ENCODE measurements at regions not wholly inside any gene's neighbourhood (a gene's known extent, or its start where the extent isn't known, plus 50 kb on each side); places are given as distances from the start of the nearest gene placed in this dataset.

DNA sequence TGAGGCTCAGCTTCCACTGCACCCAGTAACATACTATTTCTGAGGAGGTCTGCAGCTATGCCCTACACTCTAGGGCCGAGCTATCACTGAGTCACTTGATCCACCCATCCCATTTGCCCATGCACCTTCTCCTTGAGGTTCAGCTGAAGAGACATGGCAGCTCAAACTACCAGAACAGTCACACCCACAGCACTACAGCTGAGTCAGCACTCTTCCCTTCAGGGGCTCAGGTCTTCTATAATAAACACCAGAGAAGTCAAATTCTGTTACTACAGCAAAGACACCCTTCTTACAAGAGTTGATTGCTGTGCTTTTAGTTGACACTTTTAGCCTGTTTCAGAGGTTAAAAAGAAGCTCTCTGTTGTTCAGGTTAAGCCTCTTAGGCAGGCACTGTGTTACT is 1696.4 kb upstream of the ADGRL3 start:
- TF ChIP-seq TAF1 (IDR thresholded peaks at IDR 0.05; ENCODE audit: borderline replicate concordance, insufficient read depth, low read length), result no peak

DNA sequence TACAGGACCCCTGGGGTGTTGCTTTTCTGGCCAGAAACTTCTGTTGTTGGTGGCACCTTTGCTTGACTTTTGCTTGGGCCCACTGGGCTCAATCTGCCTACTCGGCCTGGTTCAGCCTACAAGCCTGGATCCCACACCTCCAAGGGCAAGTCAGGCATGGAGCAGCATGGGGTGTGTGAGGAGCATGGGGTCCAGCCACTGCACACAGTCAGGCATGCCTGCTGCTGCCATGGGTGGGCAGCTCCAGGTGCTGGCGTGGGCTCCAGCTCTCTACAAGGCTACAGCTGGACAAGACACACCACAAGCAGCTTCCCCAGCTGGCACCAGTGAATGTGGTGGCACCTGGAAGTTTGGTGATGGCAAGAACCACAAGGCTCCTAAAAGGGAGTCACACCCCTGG is 1683.1 kb upstream of the ADGRL3 start:
- no peak for TF ChIP-seq TAF1 (IDR thresholded peaks at IDR 0.05; ENCODE audit: borderline replicate concordance, insufficient read depth, low read length)
- TF ChIP-seq SIN3A (IDR thresholded peaks at IDR 0.05; ENCODE audit: borderline replicate concordance, insufficient read depth, low read length), result no peak
- no peak for TF ChIP-seq FOXP2 (optimal IDR thresholded peaks at IDR 0.05; ENCODE audit: borderline replicate concordance, extremely low read depth, extremely low read length, insufficient read depth)
- TF ChIP-seq POLR2AphosphoS5 (IDR thresholded peaks at IDR 0.05; ENCODE audit: low read depth, low read length), result no peak
- TF ChIP-seq, protein P1, sequence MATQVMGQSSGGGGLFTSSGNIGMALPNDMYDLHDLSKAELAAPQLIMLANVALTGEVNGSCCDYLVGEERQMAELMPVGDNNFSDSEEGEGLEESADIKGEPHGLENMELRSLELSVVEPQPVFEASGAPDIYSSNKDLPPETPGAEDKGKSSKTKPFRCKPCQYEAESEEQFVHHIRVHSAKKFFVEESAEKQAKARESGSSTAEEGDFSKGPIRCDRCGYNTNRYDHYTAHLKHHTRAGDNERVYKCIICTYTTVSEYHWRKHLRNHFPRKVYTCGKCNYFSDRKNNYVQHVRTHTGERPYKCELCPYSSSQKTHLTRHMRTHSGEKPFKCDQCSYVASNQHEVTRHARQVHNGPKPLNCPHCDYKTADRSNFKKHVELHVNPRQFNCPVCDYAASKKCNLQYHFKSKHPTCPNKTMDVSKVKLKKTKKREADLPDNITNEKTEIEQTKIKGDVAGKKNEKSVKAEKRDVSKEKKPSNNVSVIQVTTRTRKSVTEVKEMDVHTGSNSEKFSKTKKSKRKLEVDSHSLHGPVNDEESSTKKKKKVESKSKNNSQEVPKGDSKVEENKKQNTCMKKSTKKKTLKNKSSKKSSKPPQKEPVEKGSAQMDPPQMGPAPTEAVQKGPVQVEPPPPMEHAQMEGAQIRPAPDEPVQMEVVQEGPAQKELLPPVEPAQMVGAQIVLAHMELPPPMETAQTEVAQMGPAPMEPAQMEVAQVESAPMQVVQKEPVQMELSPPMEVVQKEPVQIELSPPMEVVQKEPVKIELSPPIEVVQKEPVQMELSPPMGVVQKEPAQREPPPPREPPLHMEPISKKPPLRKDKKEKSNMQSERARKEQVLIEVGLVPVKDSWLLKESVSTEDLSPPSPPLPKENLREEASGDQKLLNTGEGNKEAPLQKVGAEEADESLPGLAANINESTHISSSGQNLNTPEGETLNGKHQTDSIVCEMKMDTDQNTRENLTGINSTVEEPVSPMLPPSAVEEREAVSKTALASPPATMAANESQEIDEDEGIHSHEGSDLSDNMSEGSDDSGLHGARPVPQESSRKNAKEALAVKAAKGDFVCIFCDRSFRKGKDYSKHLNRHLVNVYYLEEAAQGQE (IDR thresholded peaks at IDR 0.05; ENCODE audit: insufficient read depth in 1 of 2, low read depth in 2 of 2, low read length in 2 of 2), result no peak

DNA sequence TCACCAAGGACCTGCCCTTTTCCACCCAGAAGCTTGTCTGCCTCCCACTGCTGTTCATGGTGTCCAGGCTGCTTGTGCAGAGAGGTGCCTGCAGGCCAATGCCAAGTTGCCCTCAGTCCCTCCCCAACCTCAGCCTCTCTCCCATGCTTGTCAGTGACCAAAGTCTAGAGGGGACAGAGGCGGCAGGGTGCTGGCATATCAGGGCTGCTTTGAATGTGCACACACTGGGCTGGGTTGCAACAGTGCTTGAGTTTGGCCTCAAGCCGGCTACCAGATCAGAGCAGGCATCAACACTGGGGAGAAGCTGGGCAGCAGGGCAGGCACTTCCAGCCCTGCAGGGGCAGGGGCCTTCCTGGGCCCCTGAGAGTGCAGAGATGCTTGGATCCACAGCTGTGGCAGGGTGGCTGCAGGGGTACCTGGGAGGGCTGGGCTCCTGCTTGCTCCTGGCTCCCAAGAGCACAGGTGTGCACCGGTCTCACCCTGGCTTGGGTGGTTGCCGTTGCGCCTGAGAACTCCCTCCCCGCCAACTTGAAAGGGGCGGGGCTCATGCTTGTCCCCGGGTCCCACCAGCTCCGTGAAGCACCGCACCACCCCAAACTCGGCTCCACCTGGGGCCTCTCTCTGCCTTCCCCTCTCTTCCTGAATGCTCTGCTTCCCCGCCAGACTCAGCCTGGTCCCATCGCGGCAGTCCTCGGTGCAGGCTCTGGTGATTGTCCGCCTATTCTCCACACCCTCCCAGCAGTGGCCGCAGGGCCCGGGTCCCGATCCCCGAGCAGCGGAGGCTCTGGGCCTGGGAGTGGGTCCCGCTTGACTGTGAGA is 1681.9 kb upstream of the ADGRL3 start:
- no peak for TF ChIP-seq SIN3A (IDR thresholded peaks at IDR 0.05; ENCODE audit: borderline replicate concordance, insufficient read depth, low read length)
- TF ChIP-seq POLR2AphosphoS5 (IDR thresholded peaks at IDR 0.05; ENCODE audit: low read depth, low read length), result no peak
- TF ChIP-seq FOXP2 (optimal IDR thresholded peaks at IDR 0.05; ENCODE audit: borderline replicate concordance, extremely low read depth, extremely low read length, insufficient read depth), result no peak
- TF ChIP-seq TAF1 (IDR thresholded peaks at IDR 0.05; ENCODE audit: borderline replicate concordance, insufficient read depth, low read length), result no peak
- TF ChIP-seq, protein P1 (IDR thresholded peaks at IDR 0.05; ENCODE audit: insufficient read depth in 1 of 2, low read depth in 2 of 2, low read length in 2 of 2), result no peak

DNA sequence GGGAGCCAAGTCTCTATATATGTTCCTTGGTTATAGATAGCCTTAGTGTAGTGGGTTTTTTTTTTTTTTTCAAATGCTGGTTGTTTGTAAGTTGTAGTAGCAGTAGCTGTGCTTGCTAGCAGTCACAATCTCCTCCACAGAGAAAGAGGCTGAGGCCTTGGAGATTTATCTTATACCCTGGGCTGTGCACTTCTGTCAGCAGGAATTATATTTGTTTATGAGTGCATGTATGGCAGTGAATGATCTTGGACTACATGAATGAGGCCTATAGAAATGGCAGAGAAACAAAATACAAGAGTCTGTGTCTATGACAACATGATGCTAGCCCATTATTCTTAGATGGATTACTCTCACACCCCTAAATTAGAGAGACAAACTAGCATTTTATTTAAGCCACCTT is 1674.2 kb upstream of the ADGRL3 start:
- TF ChIP-seq POLR2AphosphoS5 (IDR thresholded peaks at IDR 0.05; ENCODE audit: low read depth, low read length) (no peak), SIN3A (IDR thresholded peaks at IDR 0.05; ENCODE audit: borderline replicate concordance, insufficient read depth, low read length) (no peak), TAF1 (IDR thresholded peaks at IDR 0.05; ENCODE audit: borderline replicate concordance, insufficient read depth, low read length) (no peak), FOXP2 (optimal IDR thresholded peaks at IDR 0.05; ENCODE audit: borderline replicate concordance, extremely low read depth, extremely low read length, insufficient read depth) (no peak)
- TF ChIP-seq, protein P1 (IDR thresholded peaks at IDR 0.05; ENCODE audit: insufficient read depth in 1 of 2, low read depth in 2 of 2, low read length in 2 of 2), result no peak

DNA sequence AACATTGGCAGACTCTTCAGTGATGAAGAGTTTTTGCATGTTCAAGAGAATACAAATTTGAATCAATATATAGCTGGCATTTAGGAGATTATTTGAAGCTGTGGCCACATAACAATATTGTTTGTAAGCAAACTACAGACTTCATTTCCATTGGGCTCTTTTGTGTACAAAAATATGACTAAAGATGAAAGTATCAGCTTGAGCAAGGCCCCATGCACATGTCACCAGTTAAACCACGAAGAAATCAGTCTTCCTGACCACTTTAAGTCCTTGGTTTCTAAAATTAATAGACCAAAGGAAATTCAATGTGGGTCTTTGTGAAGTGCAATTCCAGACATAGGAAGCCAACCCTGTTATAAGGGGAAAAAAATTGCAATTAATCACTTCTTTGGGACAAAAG is 1664.6 kb upstream of the ADGRL3 start:
- TF ChIP-seq SIN3A (IDR thresholded peaks at IDR 0.05; ENCODE audit: borderline replicate concordance, insufficient read depth, low read length), result no peak
- TF ChIP-seq TAF1 (IDR thresholded peaks at IDR 0.05; ENCODE audit: borderline replicate concordance, insufficient read depth, low read length), result no peak
- TF ChIP-seq POLR2AphosphoS5 (IDR thresholded peaks at IDR 0.05; ENCODE audit: low read depth, low read length), result no peak
- TF ChIP-seq FOXP2 (optimal IDR thresholded peaks at IDR 0.05; ENCODE audit: borderline replicate concordance, extremely low read depth, extremely low read length, insufficient read depth), result no peak
- TF ChIP-seq, protein P1 (IDR thresholded peaks at IDR 0.05; ENCODE audit: insufficient read depth in 1 of 2, low read depth in 2 of 2, low read length in 2 of 2), result no peak

Measured in PFSK-1 (cell line).